Mesenchymal stem cell (in vitro differentiated cells and primary cell): ENCODE measurements at regions not wholly inside any gene's neighbourhood (a gene's known extent, or its start where the extent isn't known, plus 50 kb on each side); places are given as distances from the start of the nearest gene placed in this dataset.

Source experiments
- DNase-seq: peaks from one replicate; pipeline ENCODE4 v3.0.0-alpha.2; 2013
- H2AFZ ChIP-seq: one replicate; pipeline ENCODE4 v1.6.1; 2013; ENCODE audit warnings: low read depth, mild to moderate bottlenecking, control low read depth, inconsistent platforms, low read length, moderate library complexity
- H2AK5ac ChIP-seq: 2 replicates; pipeline ENCODE4 v1.6.1; 2013; ENCODE audit warnings: low read length, moderate library complexity, mild to moderate bottlenecking, inconsistent platforms; ENCODE audit not compliant: severe bottlenecking
- H2BK120ac ChIP-seq: one replicate; pipeline ENCODE4 v1.6.1; 2013; ENCODE audit warnings: low read depth, mild to moderate bottlenecking, inconsistent platforms, low read length, moderate library complexity
- H2BK12ac ChIP-seq, 2 experiments: one replicate each; pipeline ENCODE4 v1.6.1; 2013; ENCODE audit warnings: inconsistent platforms in 2 of 2, low read length in 2 of 2, mild to moderate bottlenecking in 2 of 2, moderate library complexity in 2 of 2, control low read depth in 1 of 2
- H2BK15ac ChIP-seq: one replicate; pipeline ENCODE4 v1.6.1; 2013; ENCODE audit warnings: mild to moderate bottlenecking, low read depth, inconsistent platforms; ENCODE audit not compliant: poor library complexity, severe bottlenecking
- H2BK5ac ChIP-seq: 2 replicates; pipeline ENCODE4 v1.6.1; 2013; ENCODE audit warnings: low read depth, mild to moderate bottlenecking, low read length, control low read depth, inconsistent platforms; ENCODE audit not compliant: poor library complexity, severe bottlenecking
- H3K14ac ChIP-seq, 2 experiments: one replicate each; pipeline ENCODE4 v1.6.1; 2013; ENCODE audit warnings: inconsistent platforms in 2 of 2, low read length in 2 of 2, control low read depth in 1 of 2, mild to moderate bottlenecking in 1 of 2, moderate library complexity in 1 of 2
- H3K18ac ChIP-seq, 2 experiments: one replicate each; pipeline ENCODE4 v1.6.1; 2013; ENCODE audit warnings: inconsistent platforms in 2 of 2, low read length in 2 of 2, control low read depth in 1 of 2, low read depth in 1 of 2, mild to moderate bottlenecking in 1 of 2
- H3K23ac ChIP-seq, 2 experiments: one replicate each; pipeline ENCODE4 v1.6.1; 2013; ENCODE audit warnings: inconsistent platforms in 2 of 2, low read length in 2 of 2, mild to moderate bottlenecking in 2 of 2, moderate library complexity in 2 of 2, control low read depth in 1 of 2
- H3K27ac ChIP-seq: 2 replicates; pipeline ENCODE4 v1.5.1; 2013; ENCODE audit warnings: mild to moderate bottlenecking, moderate library complexity, low read length, control low read depth, inconsistent platforms; ENCODE audit not compliant: poor library complexity, severe bottlenecking
- H3K27me3 ChIP-seq, 2 experiments: 2 replicates each; pipeline versions ENCODE4 v1.6.1 to v1.7.0; 2013; ENCODE audit warnings: low read length in 2 of 2, mild to moderate bottlenecking in 2 of 2, moderate library complexity in 2 of 2, control low read depth in 1 of 2, inconsistent platforms in 1 of 2; ENCODE audit not compliant: control insufficient read depth in 1 of 2, insufficient read depth in 1 of 2
- H3K36me3 ChIP-seq, 2 experiments: 2 replicates each; pipeline versions ENCODE4 v1.6.1 to v1.7.0; 2013; ENCODE audit warnings: low read length in 2 of 2, control low read depth in 1 of 2, inconsistent platforms in 1 of 2, low read depth in 1 of 2, mild to moderate bottlenecking in 1 of 2; ENCODE audit not compliant: insufficient read depth in 2 of 2, control insufficient read depth in 1 of 2
- H3K4ac ChIP-seq, 2 experiments: one replicate each; pipeline ENCODE4 v1.6.1; 2013; ENCODE audit warnings: inconsistent platforms in 2 of 2, low read length in 2 of 2, mild to moderate bottlenecking in 2 of 2, moderate library complexity in 2 of 2, control low read depth in 1 of 2, low read depth in 1 of 2
- H3K4me1 ChIP-seq: 2 replicates; pipeline ENCODE4 v1.6.1; 2013; ENCODE audit warnings: low read depth, low read length, control low read depth; ENCODE audit not compliant: control insufficient read depth, insufficient read depth
- H3K4me2 ChIP-seq: 2 replicates; pipeline ENCODE4 v1.6.1; 2013; ENCODE audit warnings: low read length, mild to moderate bottlenecking, inconsistent platforms; ENCODE audit not compliant: poor library complexity, severe bottlenecking
- H3K4me3 ChIP-seq, 2 experiments: 2 replicates each; pipeline versions ENCODE4 v1.5.1 to v1.7.0; 2013; ENCODE audit warnings: low read length in 2 of 2, mild to moderate bottlenecking in 2 of 2, control low read depth in 1 of 2, low read depth in 1 of 2; ENCODE audit not compliant: insufficient read depth in 1 of 2
- H3K79me1 ChIP-seq: replicated peaks from 2 replicates; pipeline ENCODE4 v1.6.1; 2013; ENCODE audit warnings: mild to moderate bottlenecking, control low read depth, low read length, inconsistent platforms; ENCODE audit not compliant: poor library complexity, severe bottlenecking
- H3K9ac ChIP-seq: 2 replicates; pipeline ENCODE4 v1.7.0; 2013; ENCODE audit warnings: mild to moderate bottlenecking, low read length, moderate library complexity
- H3K9me3 ChIP-seq: 2 replicates; pipeline ENCODE4 v1.7.0; 2013; ENCODE audit warnings: mild to moderate bottlenecking, low read length; ENCODE audit not compliant: control insufficient read depth
- H4K8ac ChIP-seq: one replicate; pipeline ENCODE4 v1.6.1; 2013; ENCODE audit warnings: inconsistent platforms, mild to moderate bottlenecking, low read length, moderate library complexity
- H4K91ac ChIP-seq: one replicate; pipeline ENCODE4 v1.6.1; 2013; ENCODE audit warnings: mild to moderate bottlenecking, low read length, inconsistent platforms
- WGBS: methylation state at CpG from one replicate; pipeline ENCODE4 v1.1.7; 2013; ENCODE audit warnings: mixed read lengths; 5-methylcytosine and 5-hydroxymethylcytosine counted together

DNA sequence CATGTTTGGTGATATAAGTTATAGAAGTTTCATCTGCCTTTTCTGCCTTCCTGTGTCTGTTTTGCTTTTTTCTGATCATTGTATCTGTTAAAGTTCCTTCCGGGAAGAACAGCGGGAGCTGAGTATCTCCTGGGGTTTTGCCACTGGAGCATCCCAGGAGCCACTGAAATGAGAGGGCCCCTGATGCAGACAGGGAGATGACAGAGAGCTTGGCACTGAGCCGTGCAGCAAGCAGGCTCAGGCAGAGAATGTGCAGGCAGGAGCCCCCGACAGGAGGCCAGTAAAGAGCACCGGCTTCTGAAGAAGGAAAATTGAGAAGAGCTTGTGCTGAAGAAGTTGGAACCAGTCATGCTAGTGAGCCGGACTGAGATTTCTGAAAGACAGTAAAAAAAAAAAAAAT lies 137.8 kb downstream of the TDRD15 start:
- 75% methylated on average over 5 of the region's 6 CpGs for WGBS
- Histone ChIP-seq H3K9ac (no peak overlapping the region), H3K4me1 (no peaks in the 10 kb centered on the region), H4K91ac (no peak overlapping the region), H2AK5ac (no peak overlapping the region), H4K8ac (no peak overlapping the region), H3K36me3 (no peaks in the 10 kb centered on the region), H3K79me1 (no peaks in the 10 kb centered on the region), H3K9me3 (no peaks in the 10 kb centered on the region), H3K27me3 (no peaks in the 10 kb centered on the region), H3K18ac (no peak overlapping the region), H3K4me2 (no peak overlapping the region), H3K27ac (no peak overlapping the region), H3K4me3 (no peak overlapping the region), H3K14ac (no peak overlapping the region), H2BK5ac (no peak overlapping the region), H3K4ac (no peak overlapping the region), H2BK120ac (no peak overlapping the region), H2BK15ac (no peak overlapping the region), H2BK12ac (no peak overlapping the region), H3K23ac (no peak overlapping the region), H2AFZ (no peak overlapping the region)
- DNase-seq, result no peak

DNA sequence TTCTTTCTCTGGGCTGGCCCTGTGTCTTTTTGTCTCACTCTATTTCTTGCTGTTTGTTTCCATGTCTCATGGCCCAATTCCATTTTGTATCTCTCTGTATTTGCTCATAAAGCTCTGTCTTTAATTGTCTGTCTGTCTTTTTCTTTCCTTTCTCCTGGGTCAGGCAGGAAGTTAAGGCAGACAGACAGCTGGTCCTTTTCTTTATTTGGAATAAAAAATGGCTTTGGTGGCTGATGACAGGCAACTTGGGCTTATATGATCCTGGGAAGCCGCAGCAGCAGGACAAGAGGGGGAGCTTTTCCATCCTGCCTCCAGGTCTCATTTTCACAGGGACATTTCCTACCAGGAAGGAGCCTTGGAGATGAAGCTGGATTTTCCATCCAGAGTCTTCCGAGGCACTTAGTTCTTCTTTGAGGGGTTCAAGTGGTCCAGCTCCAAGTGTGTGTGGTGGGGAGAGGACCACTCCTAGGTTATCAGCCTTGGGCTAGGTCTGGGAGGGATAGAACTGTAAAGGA lies 138.7 kb downstream of the TDRD15 start:
- Histone ChIP-seq H3K23ac (no peak overlapping the region), H3K4me1 (no peaks in the 10 kb centered on the region), H2BK15ac (no peak overlapping the region), H2BK12ac (no peak overlapping the region), H3K79me1 (no peaks in the 10 kb centered on the region), H4K91ac (no peak overlapping the region), H3K14ac (no peak overlapping the region), H3K9ac (no peak overlapping the region), H3K27ac (no peak overlapping the region), H3K9me3 (no peaks in the 10 kb centered on the region), H3K18ac (no peak overlapping the region), H2AK5ac (no peak overlapping the region), H3K4me2 (no peak overlapping the region), H3K4me3 (no peak overlapping the region), H2BK120ac (no peak overlapping the region), H4K8ac (no peak overlapping the region), H2AFZ (no peak overlapping the region), H3K4ac (no peak overlapping the region), H3K36me3 (no peaks in the 10 kb centered on the region), H3K27me3 (no peaks in the 10 kb centered on the region), H2BK5ac (no peak overlapping the region)
- WGBS, result 92% methylated on average over 2 of the region's 2 CpGs
- no peak for DNase-seq

DNA sequence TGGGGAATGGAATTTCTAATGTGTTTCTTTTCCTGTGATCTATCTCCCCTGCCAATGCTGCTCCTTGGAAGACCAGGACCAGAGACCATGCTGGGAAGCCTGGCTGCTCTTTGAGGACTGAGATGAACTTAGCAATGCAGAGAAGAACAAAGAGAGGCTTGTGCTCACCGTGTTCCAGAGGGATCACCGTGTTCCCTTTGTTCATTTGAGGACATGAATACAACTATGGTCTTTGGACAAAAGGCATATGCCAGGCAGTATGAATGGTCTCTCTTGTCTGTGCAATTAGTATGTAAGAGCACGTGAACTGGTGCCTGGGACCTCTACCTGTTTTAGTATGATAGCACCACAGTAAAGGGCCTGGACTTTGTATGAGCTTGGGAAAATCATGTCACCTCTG lies 139.9 kb downstream of the TDRD15 start:
- no peak overlapping the region for H2BK12ac ChIP-seq
- WGBS, result 80% methylated on average over 3 of the region's 3 CpGs
- no peak overlapping the region for H2BK120ac ChIP-seq
- no peak for DNase-seq
- no peak overlapping the region for H3K18ac ChIP-seq
- H3K9me3 ChIP-seq, result no peaks in the 10 kb centered on the region
- no peaks in the 10 kb centered on the region for H3K36me3 ChIP-seq
- no peak overlapping the region for H3K9ac ChIP-seq
- H3K4me1 ChIP-seq, result no peaks in the 10 kb centered on the region
- H3K14ac ChIP-seq, result no peak overlapping the region
- no peak overlapping the region for H4K91ac ChIP-seq
- H3K27ac ChIP-seq, result no peak overlapping the region
- no peak overlapping the region for H4K8ac ChIP-seq
- no peak overlapping the region for H3K4me2 ChIP-seq
- no peaks in the 10 kb centered on the region for H3K27me3 ChIP-seq
- no peaks in the 10 kb centered on the region for H3K79me1 ChIP-seq
- no peak overlapping the region for H3K4me3 ChIP-seq
- no peak overlapping the region for H2BK5ac ChIP-seq
- no peak overlapping the region for H2BK15ac ChIP-seq
- H2AK5ac ChIP-seq, result no peak overlapping the region
- H3K4ac ChIP-seq, result no peak overlapping the region
- no peak overlapping the region for H3K23ac ChIP-seq
- H2AFZ ChIP-seq, result no peak overlapping the region

DNA sequence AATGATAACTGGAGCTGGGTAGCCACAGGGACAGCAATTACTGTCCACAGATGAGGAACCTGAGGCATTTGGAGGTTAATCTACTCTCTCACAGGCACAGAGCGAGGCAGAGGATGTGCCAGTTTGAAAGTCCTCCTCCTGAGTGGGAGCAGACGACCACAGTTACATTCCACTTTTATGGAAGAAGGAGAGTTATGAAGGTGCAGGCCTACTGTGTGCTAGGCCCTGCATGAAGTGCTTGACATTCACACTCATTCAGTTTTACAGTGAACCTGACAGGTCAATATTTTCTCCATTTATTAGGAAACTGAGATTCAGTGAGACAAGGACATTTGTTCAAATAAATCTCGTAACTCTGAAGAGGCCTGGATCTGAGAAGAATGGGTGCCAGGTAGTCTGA lies 142.0 kb downstream of the TDRD15 start:
- no peak overlapping the region for H3K4me2 ChIP-seq
- no peak overlapping the region for H2BK15ac ChIP-seq
- H3K14ac ChIP-seq, result no peak overlapping the region
- no peak overlapping the region for H2AK5ac ChIP-seq
- DNase-seq, result no peak
- H2BK12ac ChIP-seq, result no peak overlapping the region
- no peak overlapping the region for H2BK120ac ChIP-seq
- H3K79me1 ChIP-seq, result no peaks in the 10 kb centered on the region
- H4K8ac ChIP-seq, result no peak overlapping the region
- no peak overlapping the region for H3K4me3 ChIP-seq
- no peak overlapping the region for H3K9ac ChIP-seq
- no peak overlapping the region for H3K18ac ChIP-seq
- H2AFZ ChIP-seq, result no peak overlapping the region
- H2BK5ac ChIP-seq, result no peak overlapping the region
- H4K91ac ChIP-seq, result no peak overlapping the region
- WGBS, result 100% methylated on average over 2 of the region's 3 CpGs
- H3K4ac ChIP-seq, result no peak overlapping the region
- H3K9me3 ChIP-seq, result no peaks in the 10 kb centered on the region
- H3K36me3 ChIP-seq, result no peaks in the 10 kb centered on the region
- no peaks in the 10 kb centered on the region for H3K4me1 ChIP-seq
- no peaks in the 10 kb centered on the region for H3K27me3 ChIP-seq
- no peak overlapping the region for H3K23ac ChIP-seq
- no peak overlapping the region for H3K27ac ChIP-seq
